ENCODE measurements at regions not wholly inside any gene's neighbourhood (a gene's known extent, or its start where the extent isn't known, plus 50 kb on each side); places are given as distances from the start of the nearest gene placed in this dataset.

GRCh38 chr21:24948186-24948585, 659.1 kb downstream of the MRPL39 start:
- no peaks in the 10 kb centered on the region for H3K27me3 ChIP-seq (ENCODE audit: insufficient read depth, low read depth, low read length)
- no peak overlapping the region for H3K9ac ChIP-seq (ENCODE audit: low read length)
- H3K4me2 ChIP-seq (ENCODE audit: low read length) = no peak overlapping the region
- H3K9me3 ChIP-seq (ENCODE audit: low read length) = no peaks in the 10 kb centered on the region
- H3K36me3 ChIP-seq (ENCODE audit: insufficient read depth, low read length) = no peaks in the 10 kb centered on the region
- no peak overlapping the region for H3K4me3 ChIP-seq (ENCODE audit: low read length)
- no peak for TF ChIP-seq CTCF (IDR thresholded peaks at IDR 0.05; ENCODE audit: poor library complexity, severe bottlenecking)
- no peak for TF ChIP-seq TAF1 (IDR thresholded peaks at IDR 0.05; ENCODE audit: low read depth)
- no peak for TF ChIP-seq REST (IDR thresholded peaks at IDR 0.05; ENCODE audit: borderline replicate concordance)
- no peak for TF ChIP-seq RAD21 (conservative IDR thresholded peaks at IDR 0.05)
- no peak for TF ChIP-seq MXI1 (conservative IDR thresholded peaks at IDR 0.05; ENCODE audit: poor library complexity, severe bottlenecking)
- H4K20me1 ChIP-seq (ENCODE audit: insufficient read depth) = no peaks in the 10 kb centered on the region
- H3K9me2 ChIP-seq (ENCODE audit: insufficient read depth, low read length) = no peaks in the 10 kb centered on the region
- no peak overlapping the region for H2AFZ ChIP-seq (ENCODE audit: low read depth, low read length)
- no peaks in the 10 kb centered on the region for H3F3A ChIP-seq (ENCODE audit: insufficient read depth, low read length, poor library complexity, severe bottlenecking)
- H3K27ac ChIP-seq (ENCODE audit: low read length) = no peak overlapping the region
- H3K79me2 ChIP-seq (replicated peaks; ENCODE audit: insufficient read depth, low read length) = no peaks in the 10 kb centered on the region

- Histone ChIP-seq H3K9ac (ENCODE audit: low read length) (no peak overlapping the region), H3K4me3 (ENCODE audit: low read length) (no peak overlapping the region), H3K4me2 (ENCODE audit: low read length) (no peak overlapping the region), H3K79me2 (replicated peaks; ENCODE audit: insufficient read depth, low read length) (no peaks in the 10 kb centered on the region), H4K20me1 (ENCODE audit: insufficient read depth) (no peaks in the 10 kb centered on the region), H3F3A (ENCODE audit: insufficient read depth, low read length, poor library complexity, severe bottlenecking) (no peaks in the 10 kb centered on the region), H3K27ac (ENCODE audit: low read length) (no peak overlapping the region), H2AFZ (ENCODE audit: low read depth, low read length) (no peak overlapping the region), H3K9me2 (ENCODE audit: insufficient read depth, low read length) (no peaks in the 10 kb centered on the region), H3K27me3 (ENCODE audit: insufficient read depth, low read depth, low read length) (no peaks in the 10 kb centered on the region), H3K9me3 (ENCODE audit: low read length) (no peaks in the 10 kb centered on the region), H3K36me3 (ENCODE audit: insufficient read depth, low read length) (no peaks in the 10 kb centered on the region)
- no peak for TF ChIP-seq CTCF (IDR thresholded peaks at IDR 0.05; ENCODE audit: poor library complexity, severe bottlenecking)
- no peak for TF ChIP-seq TAF1 (IDR thresholded peaks at IDR 0.05; ENCODE audit: low read depth)
- TF ChIP-seq POLR2AphosphoS5 (IDR thresholded peaks at IDR 0.05) = no peak
- TF ChIP-seq RAD21 (conservative IDR thresholded peaks at IDR 0.05) = no peak
- no peak for TF ChIP-seq REST (IDR thresholded peaks at IDR 0.05; ENCODE audit: borderline replicate concordance)
- no peak for TF ChIP-seq EP300 (conservative IDR thresholded peaks at IDR 0.05; ENCODE audit: poor library complexity, severe bottlenecking)
- TF ChIP-seq SMC3 (conservative IDR thresholded peaks at IDR 0.05; ENCODE audit: poor library complexity) = no peak
- TF ChIP-seq EZH2 (IDR thresholded peaks at IDR 0.05; ENCODE audit: borderline replicate concordance, insufficient read depth, low read length, poor library complexity, severe bottlenecking) = no peak
- no peak for TF ChIP-seq MXI1 (conservative IDR thresholded peaks at IDR 0.05; ENCODE audit: poor library complexity, severe bottlenecking)
These were observed 661.4 kb downstream of the MRPL39 start for GRCh38 chr21:24945910-24946309.

All from neural cell (in vitro differentiated cells).